CD14-positive monocyte (primary cell): ENCODE measurements at regions not wholly inside any gene's neighbourhood (a gene's known extent, or its start where the extent isn't known, plus 50 kb on each side); places are given as distances from the start of the nearest gene placed in this dataset.

Experiments
- DNase-seq, 3 donors: peaks; one replicate each; pipeline ENCODE4 v3.0.0-alpha.2; 2011 to 2022
- H2AFZ ChIP-seq: 2 replicates; pipeline ENCODE4 v1.6.0; 2012; ENCODE audit warnings: mild to moderate bottlenecking, low read depth, low read length, inconsistent platforms; ENCODE audit not compliant: insufficient read depth, poor library complexity, severe bottlenecking
- H3K27ac ChIP-seq, 2 donors: 1 replicate in 1 of 2; 2 replicates in 1 of 2; pipeline ENCODE4 v1.5.1; 2012 to 2013; ENCODE audit warnings: low read length in 2 of 2, control low read depth in 1 of 2, inconsistent platforms in 1 of 2, low read depth in 1 of 2, mild to moderate bottlenecking in 1 of 2
- H3K27me3 ChIP-seq, 2 donors: one replicate each; pipeline versions ENCODE4 v1.6.0 to v1.6.1; 2011 to 2013; ENCODE audit warnings: low read length in 2 of 2; ENCODE audit not compliant: control insufficient read depth in 2 of 2, insufficient read depth in 2 of 2
- H3K36me3 ChIP-seq, 2 donors: replicated peaks in 1 of 2; 1 replicate in 1 of 2; 2 replicates in 1 of 2; pipeline versions ENCODE4 v1.5.1 to v1.6.1; 2012 to 2013; ENCODE audit warnings: low read length in 2 of 2, control low read depth in 1 of 2, inconsistent platforms in 1 of 2, mild to moderate bottlenecking in 1 of 2; ENCODE audit not compliant: insufficient read depth in 2 of 2, control insufficient read depth in 1 of 2
- H3K4me1 ChIP-seq, 2 donors: 1 replicate in 1 of 2; 2 replicates in 1 of 2; pipeline versions ENCODE4 v1.5.1 to v1.6.1; 2012 to 2013; ENCODE audit warnings: low read length in 2 of 2, control low read depth in 1 of 2, inconsistent platforms in 1 of 2, mild to moderate bottlenecking in 1 of 2, moderate library complexity in 1 of 2; ENCODE audit not compliant: insufficient read depth in 2 of 2, control insufficient read depth in 1 of 2
- H3K4me2 ChIP-seq: replicated peaks from 2 replicates; pipeline ENCODE3; 2012; ENCODE audit warnings: low read length, moderate library complexity, mild to moderate bottlenecking; ENCODE audit not compliant: poor library complexity, severe bottlenecking; ENCODE audit errors: extremely low read depth
- H3K4me3 ChIP-seq, 3 experiments: fragments of 200-600 bp in 1 of 3; sonication (generic) in 1 of 3; replicated peaks in 1 of 3; 1 replicate in 2 of 3; 2 replicates in 1 of 3; pipeline ENCODE4 v1.5.1; 2011 to 2013; ENCODE audit warnings: low read length in 3 of 3, mild to moderate bottlenecking in 3 of 3, control low read depth in 2 of 3, low read depth in 2 of 3, inconsistent platforms in 1 of 3, moderate library complexity in 1 of 3
- H3K79me2 ChIP-seq: 2 replicates; pipeline ENCODE4 v1.6.0; 2012; ENCODE audit warnings: mild to moderate bottlenecking, control low read depth, inconsistent platforms, low read length, moderate library complexity; ENCODE audit not compliant: insufficient read depth
- H3K9ac ChIP-seq: 2 replicates; pipeline ENCODE4 v1.6.0; 2017; ENCODE audit warnings: low read length, mild to moderate bottlenecking; ENCODE audit not compliant: insufficient read depth, poor library complexity, severe bottlenecking
- H3K9me3 ChIP-seq, 2 donors: replicated peaks in 1 of 2; 1 replicate in 1 of 2; 2 replicates in 1 of 2; pipeline versions ENCODE4 v1.5.1 to v1.6.1; 2012 to 2013; ENCODE audit warnings: low read length in 2 of 2, control low read depth in 1 of 2; ENCODE audit not compliant: control insufficient read depth in 1 of 2, insufficient read depth in 1 of 2
- H4K20me1 ChIP-seq: 2 replicates; pipeline ENCODE4 v1.6.0; 2012; ENCODE audit warnings: mild to moderate bottlenecking, low read length, control low read depth, moderate library complexity; ENCODE audit not compliant: insufficient read depth
- H3K27ac Mint-ChIP-seq, 7 donors: one replicate each; pipeline ENCODE4 v1.8.0; 2020; ENCODE audit warnings: mild to moderate bottlenecking in 7 of 7, mixed read lengths in 7 of 7, moderate library complexity in 6 of 7, inconsistent platforms in 2 of 7
- H3K27me3 Mint-ChIP-seq, 3 donors: one replicate each; pipeline ENCODE4 v1.8.0; 2021 to 2022; ENCODE audit warnings: low read depth in 3 of 3, mild to moderate bottlenecking in 3 of 3, mixed read lengths in 3 of 3, moderate library complexity in 3 of 3, inconsistent platforms in 1 of 3
- H3K36me3 Mint-ChIP-seq, 2 donors: one replicate each; pipeline ENCODE4 v1.8.0; 2020; ENCODE audit warnings: mixed read lengths in 2 of 2, inconsistent platforms in 1 of 2, mild to moderate bottlenecking in 1 of 2
- H3K4me1 Mint-ChIP-seq: one replicate; pipeline ENCODE4 v1.8.0; 2020; ENCODE audit warnings: mild to moderate bottlenecking, mixed read lengths
- H3K4me3 Mint-ChIP-seq, 2 donors: one replicate each; pipeline ENCODE4 v1.8.0; 2020; ENCODE audit warnings: mild to moderate bottlenecking in 2 of 2, mixed read lengths in 2 of 2, moderate library complexity in 1 of 2
- H3K9me3 Mint-ChIP-seq, 7 donors: one replicate each; pipeline ENCODE4 v1.8.0; 2020 to 2022; ENCODE audit warnings: mixed read lengths in 7 of 7, mild to moderate bottlenecking in 6 of 7, moderate library complexity in 6 of 7, inconsistent platforms in 2 of 7
- WGBS: methylation state at CpG from one replicate; pipeline ENCODE4 v1.1.5; 2013; ENCODE audit warnings: missing lambda C conversion rate; ENCODE audit not compliant: insufficient coverage; 5-methylcytosine and 5-hydroxymethylcytosine counted together
- intact Hi-C, 2 donors: fragments of 100-400 bp; cut with micrococcal nuclease; formaldehyde crosslinking; loops; one replicate each; pipeline versions ENCODE4 v1.15.0 to v1.15.1; 2023
- TF ChIP-seq, protein P1 (sequence below): fragments of 200-600 bp; IDR thresholded peaks from one replicate; pipeline ENCODE4 v1.8.0; 2022; ENCODE audit warnings: antibody characterized with exemption, mild to moderate bottlenecking

GRCh38 chr3:64763980-64764379 is 76.2 kb upstream of the ADAMTS9 start:
- TF ChIP-seq, protein P1, sequence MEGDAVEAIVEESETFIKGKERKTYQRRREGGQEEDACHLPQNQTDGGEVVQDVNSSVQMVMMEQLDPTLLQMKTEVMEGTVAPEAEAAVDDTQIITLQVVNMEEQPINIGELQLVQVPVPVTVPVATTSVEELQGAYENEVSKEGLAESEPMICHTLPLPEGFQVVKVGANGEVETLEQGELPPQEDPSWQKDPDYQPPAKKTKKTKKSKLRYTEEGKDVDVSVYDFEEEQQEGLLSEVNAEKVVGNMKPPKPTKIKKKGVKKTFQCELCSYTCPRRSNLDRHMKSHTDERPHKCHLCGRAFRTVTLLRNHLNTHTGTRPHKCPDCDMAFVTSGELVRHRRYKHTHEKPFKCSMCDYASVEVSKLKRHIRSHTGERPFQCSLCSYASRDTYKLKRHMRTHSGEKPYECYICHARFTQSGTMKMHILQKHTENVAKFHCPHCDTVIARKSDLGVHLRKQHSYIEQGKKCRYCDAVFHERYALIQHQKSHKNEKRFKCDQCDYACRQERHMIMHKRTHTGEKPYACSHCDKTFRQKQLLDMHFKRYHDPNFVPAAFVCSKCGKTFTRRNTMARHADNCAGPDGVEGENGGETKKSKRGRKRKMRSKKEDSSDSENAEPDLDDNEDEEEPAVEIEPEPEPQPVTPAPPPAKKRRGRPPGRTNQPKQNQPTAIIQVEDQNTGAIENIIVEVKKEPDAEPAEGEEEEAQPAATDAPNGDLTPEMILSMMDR, result no peak
- intact Hi-C loops, result no loop called here
- H3K9ac ChIP-seq, result no peak overlapping the region
- no peaks in the 10 kb centered on the region for H3K36me3 Mint-ChIP-seq
- H3K4me3 Mint-ChIP-seq, result no peak overlapping the region
- H3K27me3 ChIP-seq, result no peaks in the 10 kb centered on the region
- H3K27ac ChIP-seq, result no peak overlapping the region
- no peaks in the 10 kb centered on the region for H3K4me1 ChIP-seq
- no peak overlapping the region for H3K27ac Mint-ChIP-seq
- DNase-seq, result no peak
- H2AFZ ChIP-seq, result no peak overlapping the region
- H3K36me3 ChIP-seq, result no peaks in the 10 kb centered on the region
- H3K4me3 ChIP-seq, result no peak overlapping the region
- H3K9me3 Mint-ChIP-seq, result peaks cover 0 to 14% (median 3%) of the 10 kb centered on the region in 7 donors
- no peaks in the 10 kb centered on the region for H4K20me1 ChIP-seq
- peaks cover 0 to 2% (median 2%) of the 10 kb centered on the region in 3 donors for H3K27me3 Mint-ChIP-seq
- H3K4me2 ChIP-seq, result no peak overlapping the region
- H3K9me3 ChIP-seq, result peaks cover 2 to 4% of the 10 kb centered on the region in 2 donors
- H3K4me1 Mint-ChIP-seq, result no peaks in the 10 kb centered on the region
- no peaks in the 10 kb centered on the region for H3K79me2 ChIP-seq

DNA sequence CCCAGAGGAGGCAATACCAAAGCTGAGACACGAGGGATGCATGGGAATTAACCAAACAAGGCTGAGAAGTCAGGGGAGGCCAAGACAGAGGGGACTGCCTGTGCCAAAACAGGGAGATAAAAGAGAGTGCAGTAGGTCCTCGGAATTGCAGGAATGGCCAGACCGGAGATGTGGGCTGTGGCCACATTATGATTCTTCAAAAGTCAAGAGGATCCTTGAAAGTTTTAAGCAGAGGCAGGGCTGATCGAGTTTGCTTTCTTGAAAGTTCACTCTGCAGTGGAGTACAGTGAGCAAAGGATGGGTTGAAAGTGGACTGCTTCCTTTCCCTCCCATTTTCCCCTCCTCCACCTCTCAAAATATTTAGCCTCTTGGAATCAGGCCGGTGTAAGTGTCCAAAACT is 73.9 kb upstream of the ADAMTS9 start:
- H3K27me3 Mint-ChIP-seq, result peaks cover 0 to 2% (median 2%) of the 10 kb centered on the region in 3 donors
- Histone ChIP-seq H2AFZ (no peak overlapping the region), H3K27me3 (no peaks in the 10 kb centered on the region), H3K27ac (no peak overlapping the region), H3K4me2 (no peak overlapping the region), H3K9me3 (peaks cover 2 to 4% of the 10 kb centered on the region in 2 donors), H3K4me1 (no peaks in the 10 kb centered on the region), H3K9ac (no peak overlapping the region), H4K20me1 (no peaks in the 10 kb centered on the region), H3K4me3 (no peak overlapping the region), H3K79me2 (no peaks in the 10 kb centered on the region), H3K36me3 (no peaks in the 10 kb centered on the region)
- WGBS, result 80% methylated on average over 3 of the region's 5 CpGs
- H3K9me3 Mint-ChIP-seq, result peaks cover 0 to 10% (median 3%) of the 10 kb centered on the region in 7 donors
- intact Hi-C loops, result no loop called here
- TF ChIP-seq, protein P1, result no peak
- no peaks in the 10 kb centered on the region for H3K4me1 Mint-ChIP-seq
- H3K27ac Mint-ChIP-seq, result no peak overlapping the region
- no peak for DNase-seq
- H3K4me3 Mint-ChIP-seq, result no peak overlapping the region
- no peaks in the 10 kb centered on the region for H3K36me3 Mint-ChIP-seq
